Tibial nerve (tissue), 4 donors: ENCODE measurements at regions not wholly inside any gene's neighbourhood (a gene's known extent, or its start where the extent isn't known, plus 50 kb on each side); places are given as distances from the start of the nearest gene placed in this dataset.

Source experiments
- DNase-seq, 2 donors: peaks; one replicate each; pipeline ENCODE4 v3.0.0-alpha.2; 2019; ENCODE audit warnings: low spot score in 2 of 2
- H3K27ac ChIP-seq, 4 donors: fragments of 200-600 bp; sonication (generic) in 3 of 4; one replicate each; pipeline ENCODE4 v1.5.1; 2017 to 2019; ENCODE audit warnings: mild to moderate bottlenecking in 1 of 4
- H3K27me3 ChIP-seq, 2 donors: fragments of 200-600 bp; sonication (generic) in 1 of 2; one replicate each; pipeline versions ENCODE4 v1.5.1 to v1.6.0; 2017 to 2019
- H3K36me3 ChIP-seq, 3 donors: fragments of 200-600 bp; sonication (generic); one replicate each; pipeline ENCODE4 v1.5.1; 2018 to 2019
- H3K4me1 ChIP-seq, 4 donors: fragments of 200-600 bp; sonication (generic) in 3 of 4; one replicate each; pipeline ENCODE4 v1.5.1; 2017 to 2019
- H3K4me3 ChIP-seq, 4 donors: fragments of 200-600 bp; sonication (generic) in 3 of 4; one replicate each; pipeline ENCODE4 v1.5.1; 2017 to 2019; ENCODE audit warnings: mild to moderate bottlenecking in 1 of 4, moderate library complexity in 1 of 4
- H3K9me3 ChIP-seq, 4 donors: fragments of 200-600 bp; sonication (generic) in 3 of 4; one replicate each; pipeline ENCODE4 v1.5.1; 2017 to 2019
- EP300 ChIP-seq, 2 donors: sonication (generic); formaldehyde crosslinking; IDR thresholded peaks; one replicate each; pipeline ENCODE4 v1.6.1; 2017; ENCODE audit warnings: antibody characterized with exemption in 2 of 2, mild to moderate bottlenecking in 1 of 2
- POLR2A ChIP-seq, 2 donors: fragments of 450-650 bp; IDR thresholded peaks; one replicate each; pipeline ENCODE4 v1.6.1; 2017; ENCODE audit warnings: antibody characterized with exemption in 2 of 2, mild to moderate bottlenecking in 2 of 2, moderate library complexity in 2 of 2
- WGBS, 2 donors: methylation state at CpG; one replicate each; pipeline ENCODE4 v1.1.5; 2018; 5-methylcytosine and 5-hydroxymethylcytosine counted together
- TF ChIP-seq, protein P1 (sequence below), 5 experiments: fragments of 200-600 bp in 3 of 5; fragments of 450-650 bp in 2 of 5; sonication (generic) in 3 of 5; IDR thresholded peaks; one replicate each; pipeline ENCODE4 v1.5.1; 2016 to 2019; ENCODE audit warnings: antibody characterized with exemption in 5 of 5, mild to moderate bottlenecking in 3 of 5, moderate library complexity in 2 of 5

DNA sequence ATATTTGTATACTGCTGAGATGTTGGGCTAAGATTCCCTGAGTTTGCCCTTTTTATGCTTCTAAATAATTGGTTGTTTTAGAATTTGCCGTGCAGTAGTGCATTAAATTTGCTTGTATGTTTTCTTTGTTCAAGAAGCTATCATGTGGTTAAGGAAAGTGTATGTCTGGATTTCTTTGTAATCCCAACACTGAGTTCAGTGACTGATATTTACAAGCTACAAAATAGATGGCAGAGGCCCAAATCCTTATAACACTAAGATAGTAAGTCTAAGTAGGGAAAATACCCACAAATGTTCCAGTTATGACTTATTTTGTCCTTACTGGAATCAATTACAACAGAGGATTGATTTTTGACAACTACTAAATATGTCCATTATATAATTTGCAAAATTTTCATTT, 435.0 kb upstream of the KLF12 start:
- TF ChIP-seq POLR2A (IDR thresholded peaks at IDR 0.05): no peak
- TF ChIP-seq, protein P1, sequence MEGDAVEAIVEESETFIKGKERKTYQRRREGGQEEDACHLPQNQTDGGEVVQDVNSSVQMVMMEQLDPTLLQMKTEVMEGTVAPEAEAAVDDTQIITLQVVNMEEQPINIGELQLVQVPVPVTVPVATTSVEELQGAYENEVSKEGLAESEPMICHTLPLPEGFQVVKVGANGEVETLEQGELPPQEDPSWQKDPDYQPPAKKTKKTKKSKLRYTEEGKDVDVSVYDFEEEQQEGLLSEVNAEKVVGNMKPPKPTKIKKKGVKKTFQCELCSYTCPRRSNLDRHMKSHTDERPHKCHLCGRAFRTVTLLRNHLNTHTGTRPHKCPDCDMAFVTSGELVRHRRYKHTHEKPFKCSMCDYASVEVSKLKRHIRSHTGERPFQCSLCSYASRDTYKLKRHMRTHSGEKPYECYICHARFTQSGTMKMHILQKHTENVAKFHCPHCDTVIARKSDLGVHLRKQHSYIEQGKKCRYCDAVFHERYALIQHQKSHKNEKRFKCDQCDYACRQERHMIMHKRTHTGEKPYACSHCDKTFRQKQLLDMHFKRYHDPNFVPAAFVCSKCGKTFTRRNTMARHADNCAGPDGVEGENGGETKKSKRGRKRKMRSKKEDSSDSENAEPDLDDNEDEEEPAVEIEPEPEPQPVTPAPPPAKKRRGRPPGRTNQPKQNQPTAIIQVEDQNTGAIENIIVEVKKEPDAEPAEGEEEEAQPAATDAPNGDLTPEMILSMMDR (IDR thresholded peaks at IDR 0.05): no peak
- TF ChIP-seq EP300 (IDR thresholded peaks at IDR 0.05): no peak
- Histone ChIP-seq H3K36me3 (no peaks in the 10 kb centered on the region), H3K4me3 (no peak overlapping the region), H3K9me3 (no peaks in the 10 kb centered on the region), H3K27me3 (no peaks in the 10 kb centered on the region), H3K27ac (no peak overlapping the region), H3K4me1 (no peaks in the 10 kb centered on the region)
- DNase-seq: no peak
- 0% methylated on average over 1 of the region's 1 CpG for WGBS, 2 donors

DNA sequence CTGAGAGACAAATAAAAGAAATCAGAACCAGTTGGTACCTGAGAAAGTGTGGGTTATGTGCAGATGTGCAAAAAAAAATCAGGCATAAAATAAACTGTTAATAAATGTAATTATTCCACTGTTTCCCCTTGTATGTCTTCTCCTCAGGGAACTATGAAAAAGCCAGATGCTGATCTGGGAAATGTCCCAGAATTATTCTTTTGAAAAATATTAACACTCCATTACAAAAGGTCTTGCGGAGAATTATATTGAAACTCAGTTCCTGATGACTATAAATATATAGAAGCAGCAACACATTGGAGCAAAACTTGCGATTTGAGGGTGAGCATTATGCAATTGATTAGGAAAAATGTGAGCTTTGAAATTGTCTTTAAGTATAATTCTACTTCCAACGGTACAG, 433.3 kb upstream of the KLF12 start:
- Histone ChIP-seq H3K4me3 (no peak overlapping the region), H3K9me3 (no peaks in the 10 kb centered on the region), H3K36me3 (no peaks in the 10 kb centered on the region), H3K27ac (no peak overlapping the region), H3K4me1 (no peaks in the 10 kb centered on the region), H3K27me3 (no peaks in the 10 kb centered on the region)
- no peak for DNase-seq
- 63 to 65% methylated on average over 3 of the region's 3 CpGs for WGBS, 2 donors
- TF ChIP-seq POLR2A (IDR thresholded peaks at IDR 0.05) (no peak), EP300 (IDR thresholded peaks at IDR 0.05) (no peak)
- TF ChIP-seq, protein P1 (IDR thresholded peaks at IDR 0.05): no peak

DNA sequence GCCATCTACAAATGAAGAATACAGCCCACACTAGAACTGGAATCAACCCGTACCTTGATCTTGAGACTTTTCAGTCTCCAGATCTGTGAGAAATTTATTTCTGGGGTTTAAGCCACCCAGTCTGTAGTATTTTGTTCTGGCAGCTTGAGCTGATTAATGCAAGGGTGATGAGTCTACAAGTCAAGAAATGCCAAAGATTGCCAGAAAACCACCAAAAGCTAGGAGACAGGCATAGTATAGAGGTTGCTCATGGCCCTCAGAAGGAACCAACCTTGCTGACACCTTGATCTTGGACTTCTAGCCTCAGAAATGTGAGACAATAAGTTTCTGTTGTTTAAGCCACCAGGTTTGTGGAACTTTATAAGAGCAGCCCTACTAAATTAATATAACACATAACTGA, 428.2 kb upstream of the KLF12 start:
- H3K27me3 ChIP-seq: no peaks in the 10 kb centered on the region
- H3K27ac ChIP-seq: no peak overlapping the region
- TF ChIP-seq POLR2A (IDR thresholded peaks at IDR 0.05) (no peak), EP300 (IDR thresholded peaks at IDR 0.05) (no peak)
- H3K4me3 ChIP-seq: no peak overlapping the region
- no peaks in the 10 kb centered on the region for H3K9me3 ChIP-seq
- no peaks in the 10 kb centered on the region for H3K36me3 ChIP-seq
- no peaks in the 10 kb centered on the region for H3K4me1 ChIP-seq
- DNase-seq: no peak
- 100% methylated on average over 1 of the region's 1 CpG for WGBS, 2 donors

DNA sequence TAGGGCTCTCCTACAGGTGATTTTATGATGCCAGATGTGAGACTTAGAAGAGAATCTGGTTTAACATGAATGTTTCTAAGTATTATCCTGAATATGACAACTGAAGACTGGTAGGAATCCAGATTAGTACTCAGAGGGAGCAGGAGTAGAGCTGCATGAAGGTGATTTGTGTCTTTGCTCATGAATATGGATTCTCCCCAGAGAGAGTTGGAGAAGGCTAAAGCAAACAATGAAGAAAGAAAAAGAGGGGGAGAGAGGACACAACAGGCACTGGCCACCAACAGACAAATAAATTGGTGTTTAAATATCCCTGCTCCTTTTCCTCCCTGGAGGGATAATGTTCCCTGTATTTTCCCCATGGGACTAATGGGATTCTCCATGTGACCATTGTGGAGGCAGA, 427.0 kb upstream of the KLF12 start:
- DNase-seq: no peak
- TF ChIP-seq POLR2A (IDR thresholded peaks at IDR 0.05) (no peak), EP300 (IDR thresholded peaks at IDR 0.05) (no peak)
- TF ChIP-seq, protein P1 (IDR thresholded peaks at IDR 0.05): no peak
- Histone ChIP-seq H3K27me3 (no peaks in the 10 kb centered on the region), H3K9me3 (no peaks in the 10 kb centered on the region), H3K36me3 (no peaks in the 10 kb centered on the region), H3K4me1 (no peaks in the 10 kb centered on the region), H3K4me3 (no peak overlapping the region), H3K27ac (no peak overlapping the region)

GRCh38 chr13:74560325-74560724, 426.1 kb upstream of the KLF12 start:
- 68 to 80% methylated on average over 4 of the region's 4 CpGs for WGBS, 2 donors
- H3K27ac ChIP-seq: no peak overlapping the region
- H3K27me3 ChIP-seq: no peaks in the 10 kb centered on the region
- no peak for TF ChIP-seq EP300 (IDR thresholded peaks at IDR 0.05)
- no peak for TF ChIP-seq POLR2A (IDR thresholded peaks at IDR 0.05)
- TF ChIP-seq, protein P1 (IDR thresholded peaks at IDR 0.05): no peak
- no peaks in the 10 kb centered on the region for H3K4me1 ChIP-seq
- H3K9me3 ChIP-seq: no peaks in the 10 kb centered on the region
- no peaks in the 10 kb centered on the region for H3K36me3 ChIP-seq
- H3K4me3 ChIP-seq: no peak overlapping the region
- no peak for DNase-seq

GRCh38 chr13:74557870-74558269, 423.7 kb upstream of the KLF12 start:
- WGBS, 2 donors: 91 to 93% methylated on average over 1 of the region's 1 CpG
- H3K9me3 ChIP-seq: no peaks in the 10 kb centered on the region

More at GRCh38 chr13:74557870-74558269, 423.7 kb upstream of the KLF12 start:
- DNase-seq: no peak
- TF ChIP-seq EP300 (IDR thresholded peaks at IDR 0.05) (no peak), POLR2A (IDR thresholded peaks at IDR 0.05) (no peak)
- TF ChIP-seq, protein P1 (IDR thresholded peaks at IDR 0.05): no peak
- no peaks in the 10 kb centered on the region for H3K4me1 ChIP-seq
- H3K36me3 ChIP-seq: no peaks in the 10 kb centered on the region
- H3K4me3 ChIP-seq: no peak overlapping the region
- no peaks in the 10 kb centered on the region for H3K27me3 ChIP-seq
- no peak overlapping the region for H3K27ac ChIP-seq
